Astrocyte (in vitro differentiated cells and primary cell): ENCODE measurements at regions not wholly inside any gene's neighbourhood (a gene's known extent, or its start where the extent isn't known, plus 50 kb on each side); places are given as distances from the start of the nearest gene placed in this dataset.

ENCODE experiments used
- DNase-seq: peaks from one replicate; pipeline ENCODE4 v3.0.0-alpha.2; 2010; ENCODE audit warnings: low read depth
- FAIRE-seq: peaks from 2 replicates; lab custom pipeline; 2011; peaks lifted over from hg19 to GRCh38; lab: Jason Lieb, UNC
- H2AFZ ChIP-seq: 2 replicates; pipeline ENCODE4 v1.6.0; 2012; ENCODE audit warnings: low read depth, low read length, inconsistent platforms
- H3K27ac ChIP-seq: 2 replicates; pipeline ENCODE4 v1.5.1; 2011; ENCODE audit warnings: low read depth, low read length, inconsistent platforms
- H3K27me3 ChIP-seq: 2 replicates; pipeline ENCODE4 v1.6.0; 2011; ENCODE audit warnings: low read length, inconsistent platforms; ENCODE audit not compliant: insufficient read depth
- H3K36me3 ChIP-seq: 2 replicates; pipeline ENCODE4 v1.5.1; 2011; ENCODE audit warnings: low read length, inconsistent platforms; ENCODE audit not compliant: insufficient read depth
- H3K4me1 ChIP-seq: 2 replicates; pipeline ENCODE4 v1.5.1; 2011; ENCODE audit warnings: low read length, inconsistent platforms; ENCODE audit not compliant: insufficient read depth
- H3K4me2 ChIP-seq: 2 replicates; pipeline ENCODE4 v1.6.0; 2012; ENCODE audit warnings: low read length, inconsistent platforms
- H3K4me3 ChIP-seq: 2 replicates; pipeline ENCODE4 v1.5.1; 2011; ENCODE audit warnings: low read depth, mild to moderate bottlenecking, low read length, inconsistent platforms; ENCODE audit not compliant: insufficient read depth
- H3K79me2 ChIP-seq: 2 replicates; pipeline ENCODE4 v1.6.0; 2012; ENCODE audit warnings: mild to moderate bottlenecking, low read length, inconsistent platforms; ENCODE audit not compliant: insufficient read depth
- H3K9ac ChIP-seq: 2 replicates; pipeline ENCODE4 v1.6.0; 2012; ENCODE audit warnings: mild to moderate bottlenecking, low read length, inconsistent platforms
- H3K9me3 ChIP-seq: 2 replicates; pipeline ENCODE4 v1.5.1; 2012; ENCODE audit warnings: low read depth, mild to moderate bottlenecking, low read length, inconsistent platforms; ENCODE audit not compliant: insufficient read depth
- H4K20me1 ChIP-seq: 2 replicates; pipeline ENCODE4 v1.6.0; 2012; ENCODE audit warnings: low read length, inconsistent platforms; ENCODE audit not compliant: insufficient read depth
- H3K27ac Mint-ChIP-seq: one replicate; pipeline ENCODE4 v1.8.0; 2021; ENCODE audit warnings: mild to moderate bottlenecking, mixed read lengths; ENCODE audit not compliant: unreplicated experiment
- H3K27me3 Mint-ChIP-seq: one replicate; pipeline ENCODE4 v1.8.0; 2021; ENCODE audit warnings: low read depth, mixed read lengths; ENCODE audit not compliant: unreplicated experiment
- H3K36me3 Mint-ChIP-seq: one replicate; pipeline ENCODE4 v1.8.0; 2021; ENCODE audit warnings: low read depth, mixed read lengths; ENCODE audit not compliant: unreplicated experiment
- H3K4me1 Mint-ChIP-seq: one replicate; pipeline ENCODE4 v1.8.0; 2021; ENCODE audit warnings: low read depth, mixed read lengths; ENCODE audit not compliant: unreplicated experiment
- H3K4me3 Mint-ChIP-seq: one replicate; pipeline ENCODE4 v1.8.0; 2021; ENCODE audit warnings: mild to moderate bottlenecking, moderate library complexity, mixed read lengths; ENCODE audit not compliant: unreplicated experiment
- H3K9me3 Mint-ChIP-seq: one replicate; pipeline ENCODE4 v1.8.0; 2021; ENCODE audit warnings: mild to moderate bottlenecking, mixed read lengths; ENCODE audit not compliant: unreplicated experiment
- EZH2 ChIP-seq: IDR thresholded peaks from 2 replicates; pipeline ENCODE4 v1.6.1; 2012; ENCODE audit warnings: mild to moderate bottlenecking, low read length, inconsistent platforms; ENCODE audit not compliant: insufficient read depth
- TF ChIP-seq, protein P1 (sequence below): IDR thresholded peaks from 2 replicates; pipeline ENCODE4 v1.5.1; 2011; ENCODE audit warnings: low read depth, mild to moderate bottlenecking, inconsistent platforms, low read length, moderate library complexity; ENCODE audit not compliant: insufficient read depth

DNA sequence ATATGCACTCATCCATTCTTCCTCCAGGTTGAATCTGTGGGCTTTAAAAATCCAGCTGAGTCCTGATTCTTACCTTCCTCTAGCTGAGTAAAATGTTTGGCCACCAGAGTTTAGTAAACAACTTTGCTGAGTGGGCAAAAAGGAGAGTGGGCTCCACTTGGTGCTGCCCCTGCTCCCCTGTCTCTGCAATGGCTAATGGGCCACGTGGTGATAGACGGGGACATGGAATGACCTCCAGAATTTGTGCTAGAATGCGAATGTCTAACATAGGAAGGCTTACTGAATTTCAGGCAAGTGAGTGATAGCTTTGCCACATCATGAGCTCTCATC is 137.3 kb upstream of the CES5A start:
- H3K36me3 ChIP-seq, result no peaks in the 10 kb centered on the region
- FAIRE-seq (no peak), DNase-seq (no peak)
- Mint-ChIP-seq H3K4me3 (no peak overlapping the region), H3K27me3 (peaks cover 65% of the 10 kb centered on the region), H3K9me3 (no peaks in the 10 kb centered on the region), H3K36me3 (no peaks in the 10 kb centered on the region), H3K4me1 (no peaks in the 10 kb centered on the region), H3K27ac (no peak overlapping the region)
- H3K4me2 ChIP-seq, result no peak overlapping the region
- no peak overlapping the region for H3K4me3 ChIP-seq
- H3K9me3 ChIP-seq, result no peaks in the 10 kb centered on the region
- no peaks in the 10 kb centered on the region for H3K27me3 ChIP-seq
- no peak overlapping the region for H3K27ac ChIP-seq
- H3K9ac ChIP-seq, result no peak overlapping the region
- H4K20me1 ChIP-seq, result no peaks in the 10 kb centered on the region
- H3K4me1 ChIP-seq, result no peaks in the 10 kb centered on the region
- no peak overlapping the region for H2AFZ ChIP-seq
- no peak for TF ChIP-seq EZH2
- TF ChIP-seq, protein P1, sequence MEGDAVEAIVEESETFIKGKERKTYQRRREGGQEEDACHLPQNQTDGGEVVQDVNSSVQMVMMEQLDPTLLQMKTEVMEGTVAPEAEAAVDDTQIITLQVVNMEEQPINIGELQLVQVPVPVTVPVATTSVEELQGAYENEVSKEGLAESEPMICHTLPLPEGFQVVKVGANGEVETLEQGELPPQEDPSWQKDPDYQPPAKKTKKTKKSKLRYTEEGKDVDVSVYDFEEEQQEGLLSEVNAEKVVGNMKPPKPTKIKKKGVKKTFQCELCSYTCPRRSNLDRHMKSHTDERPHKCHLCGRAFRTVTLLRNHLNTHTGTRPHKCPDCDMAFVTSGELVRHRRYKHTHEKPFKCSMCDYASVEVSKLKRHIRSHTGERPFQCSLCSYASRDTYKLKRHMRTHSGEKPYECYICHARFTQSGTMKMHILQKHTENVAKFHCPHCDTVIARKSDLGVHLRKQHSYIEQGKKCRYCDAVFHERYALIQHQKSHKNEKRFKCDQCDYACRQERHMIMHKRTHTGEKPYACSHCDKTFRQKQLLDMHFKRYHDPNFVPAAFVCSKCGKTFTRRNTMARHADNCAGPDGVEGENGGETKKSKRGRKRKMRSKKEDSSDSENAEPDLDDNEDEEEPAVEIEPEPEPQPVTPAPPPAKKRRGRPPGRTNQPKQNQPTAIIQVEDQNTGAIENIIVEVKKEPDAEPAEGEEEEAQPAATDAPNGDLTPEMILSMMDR, result no peak
- H3K79me2 ChIP-seq, result no peaks in the 10 kb centered on the region

DNA sequence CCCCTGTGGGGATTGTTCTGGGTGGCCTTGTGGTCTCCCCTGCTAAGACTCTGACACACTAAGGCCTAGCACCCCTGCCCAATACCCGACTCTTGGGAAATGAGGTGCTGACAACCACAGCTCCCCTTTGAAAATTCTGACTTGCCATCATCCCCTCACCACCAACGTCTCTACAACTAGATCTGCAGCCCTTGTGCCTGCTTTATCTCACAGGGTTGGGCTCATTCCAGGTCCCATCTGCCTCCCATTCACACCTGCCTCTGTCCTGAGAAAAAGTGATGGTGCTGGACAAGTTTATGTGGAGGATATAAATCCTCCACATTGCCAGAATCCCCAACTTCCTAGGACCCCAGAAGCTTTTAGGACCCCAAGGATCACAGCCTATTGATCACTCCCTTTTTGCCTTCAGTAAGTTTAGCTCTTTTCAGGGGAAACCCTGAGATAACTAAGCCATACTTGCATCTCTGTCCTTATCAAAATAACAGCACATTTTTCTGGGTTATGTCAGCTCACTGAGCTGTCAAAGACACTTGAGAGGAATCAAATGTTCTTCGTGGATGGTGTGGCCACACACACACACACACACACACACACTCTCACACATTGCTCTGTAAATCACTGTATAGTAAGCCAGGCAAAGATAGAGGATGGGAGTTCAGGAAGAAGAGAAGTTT is 136.8 kb upstream of the CES5A start:
- H3K4me2 ChIP-seq, result no peak overlapping the region
- H3K27ac ChIP-seq, result no peak overlapping the region
- DNase-seq (no peak), FAIRE-seq (no peak)
- Mint-ChIP-seq H3K9me3 (no peaks in the 10 kb centered on the region), H3K27me3 (peaks cover 62% of the 10 kb centered on the region), H3K36me3 (no peaks in the 10 kb centered on the region), H3K4me1 (no peaks in the 10 kb centered on the region), H3K4me3 (no peak overlapping the region), H3K27ac (no peak overlapping the region)
- TF ChIP-seq, protein P1, result no peak
- TF ChIP-seq EZH2, result no peak
- H2AFZ ChIP-seq, result no peak overlapping the region
- no peak overlapping the region for H3K9ac ChIP-seq
- H3K4me3 ChIP-seq, result no peak overlapping the region
- no peaks in the 10 kb centered on the region for H3K4me1 ChIP-seq
- no peaks in the 10 kb centered on the region for H4K20me1 ChIP-seq
- H3K36me3 ChIP-seq, result no peaks in the 10 kb centered on the region
- no peaks in the 10 kb centered on the region for H3K27me3 ChIP-seq
- no peaks in the 10 kb centered on the region for H3K79me2 ChIP-seq
- H3K9me3 ChIP-seq, result no peaks in the 10 kb centered on the region

DNA sequence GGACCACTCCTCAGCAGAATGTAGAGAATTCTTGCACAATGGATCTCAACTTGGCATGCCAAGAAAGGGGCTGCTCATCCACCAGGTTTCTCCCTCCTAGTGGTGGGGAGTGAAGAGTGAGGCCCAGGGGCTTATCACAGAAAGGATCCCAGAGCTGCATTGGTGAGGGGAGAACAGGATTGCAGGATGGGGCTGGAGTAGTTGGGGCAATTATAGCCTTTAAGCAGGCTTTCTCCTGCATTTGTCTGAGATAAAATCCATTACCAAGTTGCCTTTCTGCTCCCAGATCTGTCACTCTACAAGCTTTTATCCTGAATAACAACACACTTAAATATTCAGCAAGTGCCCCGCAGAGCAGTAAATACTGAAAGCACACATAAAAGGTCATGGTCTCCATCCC is 130.8 kb upstream of the CES5A start:
- H3K9me3 Mint-ChIP-seq, result peaks cover 2% of the 10 kb centered on the region
- Histone ChIP-seq H2AFZ (no peak overlapping the region), H3K79me2 (no peaks in the 10 kb centered on the region), H3K27me3 (no peaks in the 10 kb centered on the region), H3K4me1 (no peaks in the 10 kb centered on the region), H3K27ac (no peak overlapping the region), H3K9ac (no peak overlapping the region), H3K4me2 (no peak overlapping the region), H4K20me1 (no peaks in the 10 kb centered on the region), H3K4me3 (no peak overlapping the region), H3K9me3 (no peaks in the 10 kb centered on the region), H3K36me3 (no peaks in the 10 kb centered on the region)
- no peak overlapping the region for H3K27ac Mint-ChIP-seq
- H3K4me1 Mint-ChIP-seq, result no peaks in the 10 kb centered on the region
- H3K27me3 Mint-ChIP-seq, result peaks cover 24% of the 10 kb centered on the region
- TF ChIP-seq, protein P1, result no peak
- TF ChIP-seq EZH2, result no peak
- no peak for DNase-seq
- no peak overlapping the region for H3K4me3 Mint-ChIP-seq
- FAIRE-seq, result no peak
- H3K36me3 Mint-ChIP-seq, result no peaks in the 10 kb centered on the region
